OCI-LY7 (cell line): ENCODE measurements at regions not wholly inside any gene's neighbourhood (a gene's known extent, or its start where the extent isn't known, plus 50 kb on each side); places are given as distances from the start of the nearest gene placed in this dataset.

Source experiments
- CTCF ChIP-seq: fragments of 200-600 bp; sonication (generic); conservative IDR thresholded peaks from 2 replicates; pipeline ENCODE4 v1.5.1; 2014; ENCODE audit warnings: mild to moderate bottlenecking, antibody characterized with exemption, low read length, moderate library complexity, mixed read lengths
- EZH2phosphoT487 ChIP-seq: fragments of 200-600 bp; sonication (generic); IDR thresholded peaks from 2 replicates; pipeline ENCODE4 v1.6.1; 2018; ENCODE audit warnings: low read depth, borderline replicate concordance, mild to moderate bottlenecking, mixed run types, antibody characterized with exemption, low read length, moderate library complexity, mixed read lengths

DNA sequence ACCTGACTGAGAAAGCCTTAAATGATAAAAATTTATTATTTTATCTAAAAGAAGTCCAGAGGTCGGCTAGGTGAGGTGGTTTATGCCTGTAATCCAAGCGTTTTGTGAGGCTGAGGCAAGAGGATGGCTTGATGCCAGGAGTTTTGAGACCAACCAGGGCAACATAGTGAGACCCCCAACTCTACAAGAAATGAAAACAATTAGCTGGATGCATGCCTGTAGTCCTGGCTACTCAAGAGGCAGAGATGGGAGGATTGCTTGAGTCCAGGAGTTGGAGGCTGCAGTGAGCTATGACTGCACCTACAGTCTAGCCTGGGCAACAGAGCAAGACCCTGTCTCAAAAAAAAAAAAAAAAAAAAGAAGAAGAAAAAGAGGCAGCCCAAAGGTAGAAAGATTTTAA lies 179.9 kb upstream of the KIF2A start:
- TF ChIP-seq CTCF, result no peak
- TF ChIP-seq EZH2phosphoT487, result no peak
